CD14-positive monocyte (primary cell): ENCODE measurements at regions not wholly inside any gene's neighbourhood (a gene's known extent, or its start where the extent isn't known, plus 50 kb on each side); places are given as distances from the start of the nearest gene placed in this dataset.

Experiments used
- DNase-seq, 3 donors: peaks; one replicate each; pipeline ENCODE4 v3.0.0-alpha.2; 2011 to 2022
- H2AFZ ChIP-seq: 2 replicates; pipeline ENCODE4 v1.6.0; 2012; ENCODE audit warnings: mild to moderate bottlenecking, low read depth, low read length, inconsistent platforms; ENCODE audit not compliant: insufficient read depth, poor library complexity, severe bottlenecking
- H3K27ac ChIP-seq, 2 donors: 1 replicate in 1 of 2; 2 replicates in 1 of 2; pipeline ENCODE4 v1.5.1; 2012 to 2013; ENCODE audit warnings: low read length in 2 of 2, control low read depth in 1 of 2, inconsistent platforms in 1 of 2, low read depth in 1 of 2, mild to moderate bottlenecking in 1 of 2
- H3K27me3 ChIP-seq, 2 donors: one replicate each; pipeline versions ENCODE4 v1.6.0 to v1.6.1; 2011 to 2013; ENCODE audit warnings: low read length in 2 of 2; ENCODE audit not compliant: control insufficient read depth in 2 of 2, insufficient read depth in 2 of 2
- H3K36me3 ChIP-seq, 2 donors: replicated peaks in 1 of 2; 1 replicate in 1 of 2; 2 replicates in 1 of 2; pipeline versions ENCODE4 v1.5.1 to v1.6.1; 2012 to 2013; ENCODE audit warnings: low read length in 2 of 2, control low read depth in 1 of 2, inconsistent platforms in 1 of 2, mild to moderate bottlenecking in 1 of 2; ENCODE audit not compliant: insufficient read depth in 2 of 2, control insufficient read depth in 1 of 2
- H3K4me1 ChIP-seq, 2 donors: 1 replicate in 1 of 2; 2 replicates in 1 of 2; pipeline versions ENCODE4 v1.5.1 to v1.6.1; 2012 to 2013; ENCODE audit warnings: low read length in 2 of 2, control low read depth in 1 of 2, inconsistent platforms in 1 of 2, mild to moderate bottlenecking in 1 of 2, moderate library complexity in 1 of 2; ENCODE audit not compliant: insufficient read depth in 2 of 2, control insufficient read depth in 1 of 2
- H3K4me2 ChIP-seq: replicated peaks from 2 replicates; pipeline ENCODE3; 2012; ENCODE audit warnings: low read length, moderate library complexity, mild to moderate bottlenecking; ENCODE audit not compliant: poor library complexity, severe bottlenecking; ENCODE audit errors: extremely low read depth
- H3K4me3 ChIP-seq, 3 experiments: fragments of 200-600 bp in 1 of 3; sonication (generic) in 1 of 3; replicated peaks in 1 of 3; 1 replicate in 2 of 3; 2 replicates in 1 of 3; pipeline ENCODE4 v1.5.1; 2011 to 2013; ENCODE audit warnings: low read length in 3 of 3, mild to moderate bottlenecking in 3 of 3, control low read depth in 2 of 3, low read depth in 2 of 3, inconsistent platforms in 1 of 3, moderate library complexity in 1 of 3
- H3K79me2 ChIP-seq: 2 replicates; pipeline ENCODE4 v1.6.0; 2012; ENCODE audit warnings: mild to moderate bottlenecking, control low read depth, inconsistent platforms, low read length, moderate library complexity; ENCODE audit not compliant: insufficient read depth
- H3K9ac ChIP-seq: 2 replicates; pipeline ENCODE4 v1.6.0; 2017; ENCODE audit warnings: low read length, mild to moderate bottlenecking; ENCODE audit not compliant: insufficient read depth, poor library complexity, severe bottlenecking
- H3K9me3 ChIP-seq, 2 donors: replicated peaks in 1 of 2; 1 replicate in 1 of 2; 2 replicates in 1 of 2; pipeline versions ENCODE4 v1.5.1 to v1.6.1; 2012 to 2013; ENCODE audit warnings: low read length in 2 of 2, control low read depth in 1 of 2; ENCODE audit not compliant: control insufficient read depth in 1 of 2, insufficient read depth in 1 of 2
- H4K20me1 ChIP-seq: 2 replicates; pipeline ENCODE4 v1.6.0; 2012; ENCODE audit warnings: mild to moderate bottlenecking, low read length, control low read depth, moderate library complexity; ENCODE audit not compliant: insufficient read depth
- H3K27ac Mint-ChIP-seq, 7 donors: one replicate each; pipeline ENCODE4 v1.8.0; 2020; ENCODE audit warnings: mild to moderate bottlenecking in 7 of 7, mixed read lengths in 7 of 7, moderate library complexity in 6 of 7, inconsistent platforms in 2 of 7
- H3K27me3 Mint-ChIP-seq, 3 donors: one replicate each; pipeline ENCODE4 v1.8.0; 2021 to 2022; ENCODE audit warnings: low read depth in 3 of 3, mild to moderate bottlenecking in 3 of 3, mixed read lengths in 3 of 3, moderate library complexity in 3 of 3, inconsistent platforms in 1 of 3
- H3K36me3 Mint-ChIP-seq, 2 donors: one replicate each; pipeline ENCODE4 v1.8.0; 2020; ENCODE audit warnings: mixed read lengths in 2 of 2, inconsistent platforms in 1 of 2, mild to moderate bottlenecking in 1 of 2
- H3K4me1 Mint-ChIP-seq: one replicate; pipeline ENCODE4 v1.8.0; 2020; ENCODE audit warnings: mild to moderate bottlenecking, mixed read lengths
- H3K4me3 Mint-ChIP-seq, 2 donors: one replicate each; pipeline ENCODE4 v1.8.0; 2020; ENCODE audit warnings: mild to moderate bottlenecking in 2 of 2, mixed read lengths in 2 of 2, moderate library complexity in 1 of 2
- H3K9me3 Mint-ChIP-seq, 7 donors: one replicate each; pipeline ENCODE4 v1.8.0; 2020 to 2022; ENCODE audit warnings: mixed read lengths in 7 of 7, mild to moderate bottlenecking in 6 of 7, moderate library complexity in 6 of 7, inconsistent platforms in 2 of 7
- WGBS: methylation state at CpG from one replicate; pipeline ENCODE4 v1.1.5; 2013; ENCODE audit warnings: missing lambda C conversion rate; ENCODE audit not compliant: insufficient coverage; 5-methylcytosine and 5-hydroxymethylcytosine counted together
- intact Hi-C, 2 donors: fragments of 100-400 bp; cut with micrococcal nuclease; formaldehyde crosslinking; loops; one replicate each; pipeline versions ENCODE4 v1.15.0 to v1.15.1; 2023
- TF ChIP-seq, protein P1 (sequence below): fragments of 200-600 bp; IDR thresholded peaks from one replicate; pipeline ENCODE4 v1.8.0; 2022; ENCODE audit warnings: antibody characterized with exemption, mild to moderate bottlenecking

DNA sequence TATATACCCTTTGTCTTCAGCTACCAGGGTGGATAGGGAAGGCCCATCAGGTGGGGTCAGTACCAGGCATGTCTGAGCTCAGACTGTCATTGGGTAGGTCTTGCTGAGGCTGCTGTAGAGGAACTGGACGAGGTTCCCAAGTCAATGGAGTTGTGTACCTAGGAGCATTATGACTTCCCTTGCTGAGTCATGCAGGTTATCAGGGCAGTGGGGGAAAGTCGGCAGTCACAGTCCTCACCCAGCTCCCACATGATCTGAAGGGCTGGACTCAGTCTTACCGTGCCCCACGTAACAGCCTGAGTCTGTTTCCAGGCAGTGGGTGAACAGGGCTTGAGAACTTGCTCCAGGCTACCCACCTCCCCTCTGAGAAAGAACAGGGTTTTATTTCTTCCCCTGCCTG, 260.8 kb upstream of the COBL start:
- Histone ChIP-seq H3K36me3 (no peaks in the 10 kb centered on the region), H3K4me2 (no peak overlapping the region), H2AFZ (no peak overlapping the region), H3K27ac (no peak overlapping the region), H3K9me3 (peaks cover 0 to 11% of the 10 kb centered on the region in 2 donors), H3K4me3 (no peak overlapping the region), H3K9ac (no peak overlapping the region), H3K4me1 (no peaks in the 10 kb centered on the region), H3K27me3 (no peaks in the 10 kb centered on the region), H4K20me1 (no peaks in the 10 kb centered on the region), H3K79me2 (no peaks in the 10 kb centered on the region)
- Mint-ChIP-seq H3K9me3 (peaks cover 3 to 19% (median 8%) of the 10 kb centered on the region in 7 donors), H3K4me3 (no peak overlapping the region), H3K4me1 (no peaks in the 10 kb centered on the region), H3K36me3 (no peaks in the 10 kb centered on the region), H3K27me3 (no peaks in the 10 kb centered on the region), H3K27ac (no peak overlapping the region)
- WGBS = 83% methylated on average over 3 of the region's 4 CpGs
- intact Hi-C loops = no loop called here
- DNase-seq = no peak
- TF ChIP-seq, protein P1, sequence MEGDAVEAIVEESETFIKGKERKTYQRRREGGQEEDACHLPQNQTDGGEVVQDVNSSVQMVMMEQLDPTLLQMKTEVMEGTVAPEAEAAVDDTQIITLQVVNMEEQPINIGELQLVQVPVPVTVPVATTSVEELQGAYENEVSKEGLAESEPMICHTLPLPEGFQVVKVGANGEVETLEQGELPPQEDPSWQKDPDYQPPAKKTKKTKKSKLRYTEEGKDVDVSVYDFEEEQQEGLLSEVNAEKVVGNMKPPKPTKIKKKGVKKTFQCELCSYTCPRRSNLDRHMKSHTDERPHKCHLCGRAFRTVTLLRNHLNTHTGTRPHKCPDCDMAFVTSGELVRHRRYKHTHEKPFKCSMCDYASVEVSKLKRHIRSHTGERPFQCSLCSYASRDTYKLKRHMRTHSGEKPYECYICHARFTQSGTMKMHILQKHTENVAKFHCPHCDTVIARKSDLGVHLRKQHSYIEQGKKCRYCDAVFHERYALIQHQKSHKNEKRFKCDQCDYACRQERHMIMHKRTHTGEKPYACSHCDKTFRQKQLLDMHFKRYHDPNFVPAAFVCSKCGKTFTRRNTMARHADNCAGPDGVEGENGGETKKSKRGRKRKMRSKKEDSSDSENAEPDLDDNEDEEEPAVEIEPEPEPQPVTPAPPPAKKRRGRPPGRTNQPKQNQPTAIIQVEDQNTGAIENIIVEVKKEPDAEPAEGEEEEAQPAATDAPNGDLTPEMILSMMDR = no peak

DNA sequence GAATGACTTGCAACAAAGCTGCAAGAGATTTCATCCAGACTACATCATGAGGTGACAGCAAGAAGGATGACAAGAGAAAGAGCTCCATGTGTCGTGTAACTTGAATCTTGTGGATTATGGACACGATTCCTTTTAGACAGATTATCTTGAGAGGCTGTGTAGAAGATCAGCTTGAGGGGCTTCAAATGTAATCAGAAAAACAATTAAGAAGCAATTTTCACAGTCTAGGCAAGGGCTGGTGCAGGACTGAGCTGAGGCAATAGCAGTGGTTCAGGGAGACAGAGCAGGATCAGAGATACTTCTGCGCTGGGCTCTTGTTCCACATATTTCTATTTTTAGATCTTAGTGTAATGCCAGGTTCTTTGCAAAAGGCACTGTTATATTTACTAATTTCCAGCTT, 253.0 kb upstream of the COBL start:
- Histone ChIP-seq H2AFZ (no peak overlapping the region), H3K9me3 (peaks cover 20 to 31% of the 10 kb centered on the region in 2 donors), H3K79me2 (no peaks in the 10 kb centered on the region), H4K20me1 (no peaks in the 10 kb centered on the region), H3K9ac (no peak overlapping the region), H3K4me1 (no peaks in the 10 kb centered on the region), H3K4me3 (no peak overlapping the region), H3K27me3 (no peaks in the 10 kb centered on the region), H3K36me3 (no peaks in the 10 kb centered on the region), H3K27ac (no peak overlapping the region), H3K4me2 (no peak overlapping the region)
- Mint-ChIP-seq H3K4me3 (no peak overlapping the region), H3K27me3 (no peaks in the 10 kb centered on the region), H3K9me3 (peaks cover 9 to 29% (median 15%) of the 10 kb centered on the region in 7 donors), H3K4me1 (no peaks in the 10 kb centered on the region), H3K36me3 (no peaks in the 10 kb centered on the region), H3K27ac (no peak overlapping the region)
- 80% methylated on average over 1 of the region's 3 CpGs for WGBS
- TF ChIP-seq, protein P1 = no peak
- intact Hi-C loops = no loop called here
- no peak for DNase-seq
